OCI-LY3 (cell line): ENCODE measurements at regions not wholly inside any gene's neighbourhood (a gene's known extent, or its start where the extent isn't known, plus 50 kb on each side); places are given as distances from the start of the nearest gene placed in this dataset.

ENCODE experiments used
- H2AFZ ChIP-seq: fragments of 200-600, 300-600 bp; shearing (Covaris generic); 2 replicates; pipeline ENCODE4 v1.6.0; 2014; ENCODE audit warnings: antibody characterized with exemption, low read depth, low read length
- H3K27ac ChIP-seq: fragments of 200-600, 300-600 bp; sonication (generic); 2 replicates; pipeline ENCODE4 v1.5.1; 2014; ENCODE audit warnings: mild to moderate bottlenecking, low read length, moderate library complexity, mixed read lengths
- H3K27me3 ChIP-seq: fragments of 200-600, 300-600 bp; sonication (generic); 2 replicates; pipeline ENCODE4 v1.6.1; 2014; ENCODE audit warnings: low read depth, low read length, mixed read lengths
- H3K36me3 ChIP-seq: fragments of 200-600, 300-600 bp; sonication (generic); replicated peaks from 2 replicates; pipeline ENCODE3; 2014; ENCODE audit warnings: low read depth, low read length, mixed read lengths
- H3K4me1 ChIP-seq: fragments of 300-600, 200-600 bp; sonication (generic); 2 replicates; pipeline ENCODE4 v1.6.1; 2014; ENCODE audit warnings: low read length, mixed read lengths
- H3K4me2 ChIP-seq: fragments of 200-600, 300-600 bp; sonication (generic); 2 replicates; pipeline ENCODE4 v1.6.1; 2014; ENCODE audit warnings: low read length, mixed read lengths
- H3K4me3 ChIP-seq: fragments of 300-600, 200-600 bp; sonication (generic); 2 replicates; pipeline ENCODE4 v1.5.1; 2014; ENCODE audit warnings: antibody characterized with exemption, mild to moderate bottlenecking, low read length, moderate library complexity
- H3K79me2 ChIP-seq: fragments of 300-600, 200-600 bp; shearing (Covaris generic); 2 replicates; pipeline ENCODE4 v1.6.1; 2014; ENCODE audit warnings: mild to moderate bottlenecking, low read length, mixed read lengths
- H3K9ac ChIP-seq: fragments of 300-600, 200-600 bp; shearing (Covaris generic); 2 replicates; pipeline ENCODE4 v1.6.0; 2014; ENCODE audit warnings: mild to moderate bottlenecking, low read length, moderate library complexity
- H3K9me3 ChIP-seq: fragments of 200-600, 300-600 bp; shearing (Covaris generic); 2 replicates; pipeline ENCODE4 v1.6.1; 2014; ENCODE audit warnings: low read length, mixed read lengths; ENCODE audit not compliant: insufficient read depth
- H4K20me1 ChIP-seq: fragments of 200-600, 300-600 bp; sonication (generic); 2 replicates; pipeline ENCODE4 v1.6.1; 2016; ENCODE audit warnings: low read length, mixed read lengths; ENCODE audit not compliant: insufficient read depth
- EZH2phosphoT487 ChIP-seq: fragments of 200-600 bp; shearing (Covaris generic); IDR thresholded peaks from 2 replicates; pipeline ENCODE4 v1.6.1; 2018; ENCODE audit warnings: antibody characterized with exemption, mixed run types, low read depth
- TF ChIP-seq, protein P1 (sequence below): fragments of 200-600, 300-600 bp; sonication (generic); IDR thresholded peaks from 2 replicates; pipeline ENCODE4 v1.5.1; 2014; ENCODE audit warnings: antibody characterized with exemption, low read length, low read depth

GRCh38 chr2:142722086-142722485, 155.4 kb upstream of the KYNU start:
- no peaks in the 10 kb centered on the region for H4K20me1 ChIP-seq
- H2AFZ ChIP-seq = no peak overlapping the region
- H3K4me1 ChIP-seq = peaks cover 4% of the 10 kb centered on the region
- TF ChIP-seq, protein P1, sequence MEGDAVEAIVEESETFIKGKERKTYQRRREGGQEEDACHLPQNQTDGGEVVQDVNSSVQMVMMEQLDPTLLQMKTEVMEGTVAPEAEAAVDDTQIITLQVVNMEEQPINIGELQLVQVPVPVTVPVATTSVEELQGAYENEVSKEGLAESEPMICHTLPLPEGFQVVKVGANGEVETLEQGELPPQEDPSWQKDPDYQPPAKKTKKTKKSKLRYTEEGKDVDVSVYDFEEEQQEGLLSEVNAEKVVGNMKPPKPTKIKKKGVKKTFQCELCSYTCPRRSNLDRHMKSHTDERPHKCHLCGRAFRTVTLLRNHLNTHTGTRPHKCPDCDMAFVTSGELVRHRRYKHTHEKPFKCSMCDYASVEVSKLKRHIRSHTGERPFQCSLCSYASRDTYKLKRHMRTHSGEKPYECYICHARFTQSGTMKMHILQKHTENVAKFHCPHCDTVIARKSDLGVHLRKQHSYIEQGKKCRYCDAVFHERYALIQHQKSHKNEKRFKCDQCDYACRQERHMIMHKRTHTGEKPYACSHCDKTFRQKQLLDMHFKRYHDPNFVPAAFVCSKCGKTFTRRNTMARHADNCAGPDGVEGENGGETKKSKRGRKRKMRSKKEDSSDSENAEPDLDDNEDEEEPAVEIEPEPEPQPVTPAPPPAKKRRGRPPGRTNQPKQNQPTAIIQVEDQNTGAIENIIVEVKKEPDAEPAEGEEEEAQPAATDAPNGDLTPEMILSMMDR = no peak
- no peak for TF ChIP-seq EZH2phosphoT487
- no peaks in the 10 kb centered on the region for H3K79me2 ChIP-seq
- H3K9ac ChIP-seq = no peak overlapping the region
- no peak overlapping the region for H3K4me2 ChIP-seq
- no peaks in the 10 kb centered on the region for H3K9me3 ChIP-seq
- no peak overlapping the region for H3K27ac ChIP-seq
- H3K27me3 ChIP-seq = no peaks in the 10 kb centered on the region
- H3K36me3 ChIP-seq = no peaks in the 10 kb centered on the region
- no peak overlapping the region for H3K4me3 ChIP-seq

- no peak overlapping the region for H2AFZ ChIP-seq
- no peaks in the 10 kb centered on the region for H3K79me2 ChIP-seq
- no peak overlapping the region for H3K4me3 ChIP-seq
- TF ChIP-seq, protein P1 = no peak
- TF ChIP-seq EZH2phosphoT487 = no peak
- H3K27me3 ChIP-seq = no peaks in the 10 kb centered on the region
- H3K4me2 ChIP-seq = no peak overlapping the region
- H3K27ac ChIP-seq = no peak overlapping the region
- H3K36me3 ChIP-seq = no peaks in the 10 kb centered on the region
- H3K4me1 ChIP-seq = peaks cover 4% of the 10 kb centered on the region
- H3K9ac ChIP-seq = no peak overlapping the region
- no peaks in the 10 kb centered on the region for H4K20me1 ChIP-seq
- no peaks in the 10 kb centered on the region for H3K9me3 ChIP-seq
Measured at GRCh38 chr2:142721015-142721414, 156.4 kb upstream of the KYNU start.

DNA sequence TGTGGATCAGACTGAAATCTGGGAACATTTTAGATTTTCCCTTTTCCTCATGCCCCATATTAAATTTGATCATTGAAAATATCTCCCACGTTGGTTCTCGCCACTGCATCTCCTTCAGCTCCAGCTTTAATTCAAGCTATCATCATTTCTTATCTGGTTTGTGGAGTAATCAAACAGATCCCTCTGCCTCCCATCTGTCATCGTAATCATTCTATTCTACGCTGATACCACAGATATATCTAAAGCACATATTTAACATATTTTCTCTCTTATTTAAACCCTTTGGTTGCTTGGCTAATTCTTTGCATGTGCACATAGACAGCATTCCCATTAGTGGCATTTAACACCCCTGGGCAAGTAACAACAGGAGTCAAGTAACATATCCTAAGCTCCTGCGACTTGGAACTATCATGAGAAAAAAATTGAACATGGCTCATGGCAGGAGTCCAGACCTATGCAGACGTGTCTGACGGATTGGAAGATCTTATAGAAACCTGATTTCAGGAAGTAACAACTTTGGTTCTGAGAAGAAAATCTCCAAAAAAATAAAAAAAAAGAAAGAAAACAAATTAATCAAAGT, 158.8 kb upstream of the KYNU start:
- TF ChIP-seq EZH2phosphoT487 = no peak
- TF ChIP-seq, protein P1 = no peak
- Histone ChIP-seq H3K79me2 (no peaks in the 10 kb centered on the region), H3K27ac (no peak overlapping the region), H4K20me1 (no peaks in the 10 kb centered on the region), H3K4me2 (no peak overlapping the region), H3K36me3 (no peaks in the 10 kb centered on the region), H3K4me3 (no peak overlapping the region), H3K9ac (no peak overlapping the region), H3K27me3 (no peaks in the 10 kb centered on the region), H3K9me3 (no peaks in the 10 kb centered on the region), H3K4me1 (peaks cover 6% of the 10 kb centered on the region), H2AFZ (no peak overlapping the region)

- no peak overlapping the region for H3K4me3 ChIP-seq
- H3K4me2 ChIP-seq = no peak overlapping the region
- no peak overlapping the region for H3K9ac ChIP-seq
- no peaks in the 10 kb centered on the region for H3K9me3 ChIP-seq
- H3K79me2 ChIP-seq = no peaks in the 10 kb centered on the region
- 0 out of 2 replicates have a peak, but pooled peaks cover 3% of the 10 kb centered on the region for H3K4me1 ChIP-seq
- H2AFZ ChIP-seq = no peak overlapping the region
- no peak for TF ChIP-seq EZH2phosphoT487
- TF ChIP-seq, protein P1 = no peak
- no peaks in the 10 kb centered on the region for H4K20me1 ChIP-seq
- H3K36me3 ChIP-seq = no peaks in the 10 kb centered on the region
- H3K27me3 ChIP-seq = no peaks in the 10 kb centered on the region
- H3K27ac ChIP-seq = no peak overlapping the region
Measured at GRCh38 chr2:142716463-142717242, 160.8 kb upstream of the KYNU start.
